Transverse colon (tissue), 4 donors: ENCODE measurements at regions not wholly inside any gene's neighbourhood (a gene's known extent, or its start where the extent isn't known, plus 50 kb on each side); places are given as distances from the start of the nearest gene placed in this dataset.

Source experiments
- DNase-seq: peaks from one replicate; pipeline ENCODE4 v3.0.0-alpha.2; 2019
- H3K27ac ChIP-seq, 4 donors: fragments of 200-600 bp; sonication (generic); 2 replicates each; pipeline ENCODE4 v1.5.1; 2016 to 2018; ENCODE audit warnings: inconsistent platforms in 4 of 4
- H3K27me3 ChIP-seq: fragments of 200-600 bp; sonication (generic); 2 replicates; pipeline ENCODE4 v1.5.1; 2017; ENCODE audit warnings: inconsistent platforms
- H3K36me3 ChIP-seq, 4 donors: fragments of 200-600 bp; sonication (generic); 2 replicates each; pipeline ENCODE4 v1.5.1; 2017 to 2019; ENCODE audit warnings: inconsistent platforms in 4 of 4
- H3K4me1 ChIP-seq, 4 donors: fragments of 200-600 bp; sonication (generic); 2 replicates each; pipeline ENCODE4 v1.5.1; 2017 to 2020; ENCODE audit warnings: inconsistent platforms in 4 of 4
- H3K4me3 ChIP-seq, 4 donors: fragments of 200-600 bp; sonication (generic); 1 replicate in 1 of 4; 2 replicates in 3 of 4; pipeline versions ENCODE4 v1.5.1 to v1.6.1; 2017 to 2019; ENCODE audit warnings: inconsistent platforms in 4 of 4
- H3K9me3 ChIP-seq, 2 donors: fragments of 200-600 bp; sonication (generic); 2 replicates each; pipeline ENCODE4 v1.5.1; 2017 to 2019; ENCODE audit warnings: inconsistent platforms in 2 of 2
- EP300 ChIP-seq: sonication (generic); formaldehyde crosslinking; IDR thresholded peaks from one replicate; pipeline ENCODE4 v1.6.1; 2017; ENCODE audit warnings: antibody characterized with exemption, low read depth
- POLR2A ChIP-seq: fragments of 450-650 bp; IDR thresholded peaks from one replicate; pipeline ENCODE4 v1.6.1; 2016; ENCODE audit warnings: antibody characterized with exemption, mild to moderate bottlenecking, moderate library complexity
- POLR2AphosphoS5 ChIP-seq, 3 donors: sonication (generic); formaldehyde crosslinking; IDR thresholded peaks; one replicate each; pipeline ENCODE4 v1.6.1; 2016; ENCODE audit warnings: antibody characterized with exemption in 3 of 3
- WGBS, 2 donors: methylation state at CpG; one replicate each; pipeline ENCODE4 v1.1.5; 2018; ENCODE audit warnings: low coverage in 1 of 2; 5-methylcytosine and 5-hydroxymethylcytosine counted together
- in situ Hi-C, 4 donors: fragments of 200-750 bp; cut with MboI; loops; one replicate each; pipeline versions ENCODE4 v1.15.0 to v1.15.1; 2017; ENCODE audit warnings: low sequenced_read_pairs in 3 of 4, low pct_ligation_motif_present in 1 of 4, low pct_unique_long_range_greater_than_20kb in 1 of 4
- intact Hi-C: fragments of 100-400 bp; cut with DNase I; formaldehyde crosslinking; loops from one replicate; pipeline ENCODE4 v1.15.1; 2023; ENCODE audit warnings: low total_unique reads
- TF ChIP-seq, protein P1 (sequence below), 5 experiments: fragments of 200-600 bp in 3 of 5; fragments of 450-650 bp in 2 of 5; sonication (generic) in 3 of 5; IDR thresholded peaks; 1 replicate in 2 of 5; 2 replicates in 3 of 5; pipeline ENCODE4 v1.5.1; 2016 to 2017; ENCODE audit warnings: antibody characterized with exemption in 5 of 5, inconsistent platforms in 3 of 5, mild to moderate bottlenecking in 2 of 5, moderate library complexity in 1 of 5

DNA sequence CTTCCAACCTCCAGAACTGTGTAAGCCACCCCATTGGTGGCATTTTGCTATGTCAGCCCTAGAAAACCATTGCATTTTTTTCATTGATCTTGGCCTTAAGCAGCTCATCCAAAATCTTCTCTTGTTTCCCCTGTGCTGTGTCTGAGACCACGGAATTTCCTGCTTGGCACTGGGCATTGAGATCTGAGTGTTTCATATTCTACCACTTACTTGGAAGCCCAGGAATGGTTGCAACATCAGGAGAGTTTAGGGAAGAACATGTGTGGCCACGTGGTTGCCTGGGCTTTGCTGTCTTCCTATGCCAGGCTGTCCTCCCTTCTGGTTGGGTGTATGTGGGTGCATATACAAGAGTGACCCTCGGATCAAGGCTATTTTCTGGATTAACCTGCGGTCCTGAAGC is 139.3 kb upstream of the PMEPA1 start:
- no peaks in the 10 kb centered on the region for H3K27me3 ChIP-seq
- no peaks in the 10 kb centered on the region for H3K4me1 ChIP-seq
- in situ Hi-C loops, result no loop called here
- TF ChIP-seq, protein P1, sequence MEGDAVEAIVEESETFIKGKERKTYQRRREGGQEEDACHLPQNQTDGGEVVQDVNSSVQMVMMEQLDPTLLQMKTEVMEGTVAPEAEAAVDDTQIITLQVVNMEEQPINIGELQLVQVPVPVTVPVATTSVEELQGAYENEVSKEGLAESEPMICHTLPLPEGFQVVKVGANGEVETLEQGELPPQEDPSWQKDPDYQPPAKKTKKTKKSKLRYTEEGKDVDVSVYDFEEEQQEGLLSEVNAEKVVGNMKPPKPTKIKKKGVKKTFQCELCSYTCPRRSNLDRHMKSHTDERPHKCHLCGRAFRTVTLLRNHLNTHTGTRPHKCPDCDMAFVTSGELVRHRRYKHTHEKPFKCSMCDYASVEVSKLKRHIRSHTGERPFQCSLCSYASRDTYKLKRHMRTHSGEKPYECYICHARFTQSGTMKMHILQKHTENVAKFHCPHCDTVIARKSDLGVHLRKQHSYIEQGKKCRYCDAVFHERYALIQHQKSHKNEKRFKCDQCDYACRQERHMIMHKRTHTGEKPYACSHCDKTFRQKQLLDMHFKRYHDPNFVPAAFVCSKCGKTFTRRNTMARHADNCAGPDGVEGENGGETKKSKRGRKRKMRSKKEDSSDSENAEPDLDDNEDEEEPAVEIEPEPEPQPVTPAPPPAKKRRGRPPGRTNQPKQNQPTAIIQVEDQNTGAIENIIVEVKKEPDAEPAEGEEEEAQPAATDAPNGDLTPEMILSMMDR (IDR thresholded peaks at IDR 0.05), result no peak
- TF ChIP-seq POLR2A (no peak), EP300 (no peak), POLR2AphosphoS5 (IDR thresholded peaks at IDR 0.05) (no peak)
- no peaks in the 10 kb centered on the region for H3K36me3 ChIP-seq
- intact Hi-C loops, result no loop called here
- no peak overlapping the region for H3K4me3 ChIP-seq
- no peak overlapping the region for H3K27ac ChIP-seq
- 80 to 93% methylated on average over 1 to 3 of the region's 4 CpGs for WGBS, 2 donors
- no peak for DNase-seq
- no peaks in the 10 kb centered on the region for H3K9me3 ChIP-seq

DNA sequence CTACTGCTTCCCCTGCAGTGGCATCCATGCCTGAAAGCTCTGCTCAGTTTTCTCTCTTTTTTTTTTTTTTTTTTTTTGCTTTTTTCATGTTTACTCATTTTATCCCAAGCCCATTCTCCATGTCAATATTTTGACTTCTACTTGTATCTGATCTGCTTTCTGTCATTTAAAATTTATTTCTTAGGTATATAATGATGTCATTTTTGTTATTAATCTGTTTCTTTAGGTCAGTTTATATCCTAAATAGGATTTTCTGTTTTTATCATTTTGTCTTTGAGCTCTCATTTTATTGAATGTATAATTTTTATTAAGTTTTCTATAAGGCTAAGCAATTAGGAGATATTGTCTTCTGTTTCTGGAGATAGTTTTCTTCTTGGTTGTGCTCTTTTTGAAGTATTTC is 138.5 kb upstream of the PMEPA1 start:
- Histone ChIP-seq H3K4me3 (no peak overlapping the region), H3K4me1 (no peaks in the 10 kb centered on the region), H3K27ac (no peak overlapping the region), H3K9me3 (no peaks in the 10 kb centered on the region), H3K36me3 (no peaks in the 10 kb centered on the region), H3K27me3 (no peaks in the 10 kb centered on the region)
- intact Hi-C loops, result no loop called here
- DNase-seq, result no peak
- in situ Hi-C loops, result no loop called here
- TF ChIP-seq POLR2AphosphoS5 (IDR thresholded peaks at IDR 0.05) (no peak), POLR2A (no peak)

DNA sequence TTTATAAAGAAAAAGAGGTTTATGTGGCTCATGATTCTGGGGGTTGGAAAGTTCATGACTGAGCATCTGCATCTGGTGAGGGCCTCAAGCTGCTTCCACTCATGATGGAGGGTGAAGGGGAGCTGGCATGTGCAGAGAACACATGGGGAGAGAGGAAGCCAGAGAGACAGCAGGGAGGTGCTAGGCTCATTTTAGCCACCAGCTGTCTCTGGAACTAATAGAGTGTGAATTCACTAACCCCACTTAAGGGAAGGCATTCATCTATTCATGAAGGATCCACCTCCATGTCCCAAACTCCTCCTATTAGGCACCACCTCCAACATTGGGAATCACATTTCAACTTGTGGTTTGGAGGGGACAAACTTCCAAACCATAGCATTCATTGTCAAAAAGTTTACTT is 137.3 kb upstream of the PMEPA1 start:
- in situ Hi-C loops, result no loop called here

DNA sequence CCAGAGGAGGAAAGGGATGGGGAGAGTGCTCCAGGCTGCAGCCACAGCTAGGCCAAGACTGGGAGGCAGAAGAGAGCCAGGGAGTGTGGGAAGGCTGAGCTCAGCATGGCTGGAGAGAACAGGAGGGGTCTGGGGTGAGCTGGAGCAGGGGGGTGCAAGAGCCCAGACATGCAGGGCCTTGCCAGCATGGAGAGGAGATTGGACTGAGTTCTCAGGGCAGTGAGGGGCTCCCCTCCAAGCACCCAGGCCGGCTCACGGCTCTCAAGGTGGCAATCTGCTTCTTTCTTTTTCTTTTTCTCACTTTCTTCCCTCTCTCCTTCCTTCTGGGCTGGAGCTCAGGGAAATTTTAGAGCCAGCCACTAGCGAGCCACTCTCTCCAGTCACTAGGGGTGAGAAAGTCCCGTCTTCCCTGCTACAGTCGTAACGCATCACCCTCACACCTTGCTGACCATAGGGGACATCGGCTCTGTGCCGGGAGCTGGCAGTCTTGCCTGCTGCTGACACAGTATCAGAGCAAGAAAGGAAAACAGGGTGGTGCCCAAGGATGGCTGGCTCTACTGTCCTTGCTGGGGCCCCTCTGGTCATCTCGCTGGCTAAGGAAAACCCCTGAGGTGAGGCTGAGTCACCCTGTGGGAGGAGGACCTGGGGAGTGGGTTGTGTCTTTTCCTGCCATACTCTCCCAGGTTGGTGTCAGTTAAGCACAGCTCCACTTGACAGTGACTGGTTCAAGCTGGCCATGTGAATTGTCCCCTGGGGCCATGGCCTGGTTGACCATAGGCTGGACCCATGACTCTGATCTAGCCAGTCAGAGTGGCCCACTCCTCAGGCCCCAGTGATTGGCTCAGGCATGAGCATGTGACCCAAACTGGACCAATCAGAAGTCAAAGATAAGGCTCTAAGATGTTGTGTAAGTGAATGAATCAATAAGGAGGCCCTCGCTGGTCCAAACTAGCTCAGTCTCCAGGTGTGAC is 135.1 kb upstream of the PMEPA1 start:
- no peaks in the 10 kb centered on the region for H3K9me3 ChIP-seq
- no peaks in the 10 kb centered on the region for H3K27me3 ChIP-seq
- DNase-seq, result no peak
- no peak overlapping the region for H3K4me3 ChIP-seq
- no peaks in the 10 kb centered on the region for H3K4me1 ChIP-seq
- H3K36me3 ChIP-seq, result no peaks in the 10 kb centered on the region
- in situ Hi-C loops, result no loop called here
- no peak for TF ChIP-seq EP300
- no peak for TF ChIP-seq POLR2AphosphoS5 (IDR thresholded peaks at IDR 0.05)
- TF ChIP-seq, protein P1 (IDR thresholded peaks at IDR 0.05), result no peak
- TF ChIP-seq POLR2A, result no peak
- WGBS, 2 donors, result 80 to 84% methylated on average over 6 to 10 of the region's 10 CpGs
- H3K27ac ChIP-seq, result no peak overlapping the region
- intact Hi-C loops, result no loop called here

More for the DNA sequence above, 137.3 kb upstream of the PMEPA1 start:
- Histone ChIP-seq H3K4me3 (no peak overlapping the region), H3K27ac (no peak overlapping the region), H3K27me3 (no peaks in the 10 kb centered on the region), H3K4me1 (no peaks in the 10 kb centered on the region), H3K9me3 (no peaks in the 10 kb centered on the region), H3K36me3 (no peaks in the 10 kb centered on the region)
- intact Hi-C loops, result no loop called here
- DNase-seq, result no peak
- TF ChIP-seq, protein P1 (IDR thresholded peaks at IDR 0.05), result no peak
- TF ChIP-seq POLR2AphosphoS5 (IDR thresholded peaks at IDR 0.05) (no peak), EP300 (no peak), POLR2A (no peak)
